Gastrocnemius medialis (tissue), 4 donors: ENCODE measurements at regions not wholly inside any gene's neighbourhood (a gene's known extent, or its start where the extent isn't known, plus 50 kb on each side); places are given as distances from the start of the nearest gene placed in this dataset.

ENCODE experiments used
- ATAC-seq, 2 donors: fragments of 150-250 bp; one replicate each; pipeline ENCODE4 v1.9.1; 2016
- DNase-seq, 2 donors: peaks; one replicate each; pipeline ENCODE4 v3.0.0-alpha.2; 2019
- H3K27ac ChIP-seq, 4 donors: fragments of 200-600 bp; sonication (generic); 1 replicate in 1 of 4; 2 replicates in 3 of 4; pipeline ENCODE4 v1.5.1; 2016 to 2018; ENCODE audit warnings: mild to moderate bottlenecking in 2 of 4, moderate library complexity in 1 of 4
- H3K27me3 ChIP-seq, 3 donors: fragments of 200-600 bp; sonication (generic) in 2 of 3; 1 replicate in 1 of 3; 2 replicates in 2 of 3; pipeline versions ENCODE4 v1.5.1 to v1.6.0; 2016 to 2019; ENCODE audit warnings: mild to moderate bottlenecking in 1 of 3, moderate library complexity in 1 of 3
- H3K36me3 ChIP-seq, 2 donors: fragments of 200-600 bp; sonication (generic) in 1 of 2; one replicate each; pipeline ENCODE4 v1.5.1; 2017 to 2018
- H3K4me1 ChIP-seq, 2 donors: fragments of 200-600 bp; sonication (generic) in 1 of 2; one replicate each; pipeline ENCODE4 v1.5.1; 2016 to 2017; ENCODE audit warnings: mild to moderate bottlenecking in 2 of 2
- H3K4me3 ChIP-seq, 4 donors: fragments of 200-600 bp; sonication (generic) in 3 of 4; 1 replicate in 1 of 4; 2 replicates in 3 of 4; pipeline ENCODE4 v1.5.1; 2016 to 2019; ENCODE audit warnings: mild to moderate bottlenecking in 2 of 4
- H3K9me3 ChIP-seq, 3 donors: fragments of 200-600 bp; sonication (generic) in 2 of 3; 1 replicate in 1 of 3; 2 replicates in 2 of 3; pipeline ENCODE4 v1.5.1; 2016 to 2019
- POLR2A ChIP-seq, 2 donors: fragments of 450-650 bp; IDR thresholded peaks; one replicate each; pipeline ENCODE4 v1.6.1; 2017; ENCODE audit warnings: antibody characterized with exemption in 2 of 2, mild to moderate bottlenecking in 2 of 2, moderate library complexity in 2 of 2
- in situ Hi-C, 4 donors: fragments of 200-750 bp; cut with MboI; loops; one replicate each; pipeline versions ENCODE4 v1.15.0 to v1.8.0; 2017; ENCODE audit warnings: low sequenced_read_pairs in 4 of 4
- intact Hi-C: fragments of 100-400 bp; cut with DNase I; formaldehyde crosslinking; loops from one replicate; pipeline ENCODE4 v1.15.1; 2023; ENCODE audit warnings: low total_unique reads
- TF ChIP-seq, protein P1 (sequence below), 5 experiments: fragments of 450-650 bp in 3 of 5; fragments of 200-600 bp in 2 of 5; sonication (generic) in 2 of 5; IDR thresholded peaks in 4 of 5; conservative IDR thresholded peaks in 1 of 5; 1 replicate in 4 of 5; 2 replicates in 1 of 5; pipeline ENCODE4 v1.5.1; 2016 to 2019; ENCODE audit warnings: antibody characterized with exemption in 5 of 5, mild to moderate bottlenecking in 3 of 5, moderate library complexity in 3 of 5

DNA sequence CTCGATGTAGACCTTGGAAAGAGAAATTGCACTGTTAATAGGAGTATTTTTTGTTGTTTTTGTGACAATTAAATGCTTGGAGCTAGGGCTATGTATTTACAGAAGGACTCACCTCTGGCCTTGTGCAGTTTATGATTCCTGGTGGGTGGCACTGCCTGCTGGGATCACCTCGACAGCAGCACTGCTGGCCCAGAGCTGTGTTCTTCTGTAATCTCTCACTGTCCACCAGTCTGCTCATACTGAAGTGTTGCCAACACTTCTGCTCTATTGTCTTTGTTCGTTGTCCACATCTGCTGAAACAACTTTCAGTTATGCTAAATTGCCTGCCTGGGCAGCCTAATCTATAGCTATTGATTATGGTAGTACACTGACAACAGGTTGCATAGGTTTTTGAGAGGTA lies 194.4 kb upstream of the ANK2 start:
- no peak for DNase-seq
- Histone ChIP-seq H3K27me3 (no peaks in the 10 kb centered on the region), H3K4me3 (no peak overlapping the region), H3K36me3 (no peaks in the 10 kb centered on the region), H3K27ac (no peak overlapping the region), H3K4me1 (peaks cover 0 to 11% of the 10 kb centered on the region in 2 donors), H3K9me3 (no peaks in the 10 kb centered on the region)
- no peak for ATAC-seq
- in situ Hi-C loops, result loop anchor here in 1 of 4 donors (10.0 kb wide), 1 partner anchor 80 kb away; no protein-coding TSS in a partner anchor
- intact Hi-C loops, result no loop called here
- TF ChIP-seq POLR2A (IDR thresholded peaks at IDR 0.05), result no peak
- TF ChIP-seq, protein P1, sequence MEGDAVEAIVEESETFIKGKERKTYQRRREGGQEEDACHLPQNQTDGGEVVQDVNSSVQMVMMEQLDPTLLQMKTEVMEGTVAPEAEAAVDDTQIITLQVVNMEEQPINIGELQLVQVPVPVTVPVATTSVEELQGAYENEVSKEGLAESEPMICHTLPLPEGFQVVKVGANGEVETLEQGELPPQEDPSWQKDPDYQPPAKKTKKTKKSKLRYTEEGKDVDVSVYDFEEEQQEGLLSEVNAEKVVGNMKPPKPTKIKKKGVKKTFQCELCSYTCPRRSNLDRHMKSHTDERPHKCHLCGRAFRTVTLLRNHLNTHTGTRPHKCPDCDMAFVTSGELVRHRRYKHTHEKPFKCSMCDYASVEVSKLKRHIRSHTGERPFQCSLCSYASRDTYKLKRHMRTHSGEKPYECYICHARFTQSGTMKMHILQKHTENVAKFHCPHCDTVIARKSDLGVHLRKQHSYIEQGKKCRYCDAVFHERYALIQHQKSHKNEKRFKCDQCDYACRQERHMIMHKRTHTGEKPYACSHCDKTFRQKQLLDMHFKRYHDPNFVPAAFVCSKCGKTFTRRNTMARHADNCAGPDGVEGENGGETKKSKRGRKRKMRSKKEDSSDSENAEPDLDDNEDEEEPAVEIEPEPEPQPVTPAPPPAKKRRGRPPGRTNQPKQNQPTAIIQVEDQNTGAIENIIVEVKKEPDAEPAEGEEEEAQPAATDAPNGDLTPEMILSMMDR (IDR thresholded peaks at IDR 0.05 in 4 of 5, conservative IDR thresholded peaks at IDR 0.05 in 1 of 5), result no peak

DNA sequence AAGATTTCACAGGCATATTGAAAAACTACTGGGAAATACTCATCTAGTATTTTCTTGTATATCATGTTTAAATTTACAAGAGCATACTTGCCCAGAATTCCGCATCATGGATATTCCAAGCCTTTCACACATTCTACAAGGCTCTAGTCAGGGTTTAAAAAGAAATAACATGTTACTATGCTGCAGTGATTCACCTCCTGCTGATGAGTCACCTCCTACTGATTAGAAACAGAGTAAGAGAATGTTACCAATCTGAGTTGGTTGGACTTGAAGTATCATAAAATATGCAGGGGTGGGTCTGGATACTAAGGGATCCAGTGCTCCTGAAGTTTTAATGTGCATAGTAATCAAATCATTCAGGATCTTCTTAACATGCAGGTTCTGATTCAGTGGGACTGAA lies 192.0 kb upstream of the ANK2 start:
- DNase-seq (no peak), ATAC-seq (peak; percentile 72 to 91)
- TF ChIP-seq, protein P1 (IDR thresholded peaks at IDR 0.05 in 4 of 5, conservative IDR thresholded peaks at IDR 0.05 in 1 of 5), result no peak
- TF ChIP-seq POLR2A (IDR thresholded peaks at IDR 0.05), result no peak
- Histone ChIP-seq H3K36me3 (no peaks in the 10 kb centered on the region), H3K4me1 (peaks cover 7 to 21% of the 10 kb centered on the region in 2 donors), H3K4me3 (no peak overlapping the region), H3K9me3 (no peaks in the 10 kb centered on the region), H3K27ac (peak overlapping the region in 2 of 4 donors; percentile 21 to 56), H3K27me3 (no peaks in the 10 kb centered on the region)
- in situ Hi-C loops (loop anchor here in 1 of 4 donors (10.0 kb wide), 1 partner anchor 77 kb away; no protein-coding TSS in a partner anchor), intact Hi-C loops (no loop called here)

DNA sequence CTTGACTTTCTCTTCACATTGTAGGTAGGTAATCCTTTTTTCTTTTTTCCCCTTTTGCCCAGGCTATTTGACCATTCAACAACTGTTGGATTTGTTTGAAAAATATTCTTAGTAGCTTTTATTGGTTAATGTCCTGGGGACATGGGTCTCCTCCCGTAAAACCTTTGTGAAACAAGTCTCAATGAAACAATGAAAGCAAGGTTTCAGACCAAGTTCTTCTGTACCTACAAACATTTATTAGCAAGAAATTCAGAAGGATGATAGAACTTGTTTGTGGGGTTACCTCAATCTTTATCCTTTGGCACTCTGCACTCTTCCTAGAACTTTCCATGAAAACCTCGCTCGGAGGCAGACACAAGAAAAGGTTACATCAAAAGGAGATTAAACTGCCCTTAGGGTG lies 190.7 kb upstream of the ANK2 start:
- Histone ChIP-seq H3K27ac (no peak overlapping the region), H3K4me1 (peaks cover 7 to 21% of the 10 kb centered on the region in 2 donors), H3K4me3 (no peak overlapping the region), H3K36me3 (no peaks in the 10 kb centered on the region), H3K9me3 (no peaks in the 10 kb centered on the region), H3K27me3 (no peaks in the 10 kb centered on the region)
- no peak for TF ChIP-seq POLR2A (IDR thresholded peaks at IDR 0.05)
- TF ChIP-seq, protein P1 (IDR thresholded peaks at IDR 0.05 in 4 of 5, conservative IDR thresholded peaks at IDR 0.05 in 1 of 5), result no peak
- intact Hi-C loops (no loop called here), in situ Hi-C loops (loop anchor here in 1 of 4 donors (10.0 kb wide), 1 partner anchor 76 kb away; no protein-coding TSS in a partner anchor)
- ATAC-seq, result no peak
- no peak for DNase-seq

DNA sequence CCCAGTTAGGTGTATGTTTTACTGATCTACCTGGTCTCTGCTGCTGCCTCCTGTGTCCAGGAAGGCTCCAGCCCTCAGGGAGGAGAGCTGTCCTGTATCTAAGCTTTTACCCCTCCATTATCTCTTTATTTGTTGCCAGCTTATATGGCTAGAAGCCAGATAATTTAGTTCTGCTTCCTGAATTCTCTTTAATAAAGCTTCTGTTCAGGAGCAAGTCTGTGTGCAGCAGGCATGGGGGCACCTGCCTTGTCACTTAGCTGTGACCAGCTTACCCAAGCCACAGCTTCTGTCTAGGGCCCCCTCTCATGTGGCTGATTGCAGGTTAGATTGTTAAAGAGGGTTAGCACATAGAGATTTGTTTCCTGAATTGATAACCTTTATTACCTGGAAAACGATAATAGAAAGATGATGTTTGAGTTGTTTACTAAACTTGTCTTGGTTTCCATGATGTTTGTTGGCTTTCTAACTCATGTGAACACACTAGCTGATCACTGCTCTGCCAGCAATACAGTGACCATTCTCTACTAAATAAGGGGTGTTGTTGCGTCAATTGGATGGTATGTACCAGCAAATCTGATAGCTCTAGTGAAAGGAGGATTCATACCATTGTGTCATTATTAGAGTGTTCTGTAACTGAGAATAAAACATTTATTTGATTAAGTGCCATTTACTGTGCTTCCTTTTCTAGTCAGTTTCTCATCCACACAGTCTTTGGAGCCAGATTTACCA lies 189.8 kb upstream of the ANK2 start:
- H3K36me3 ChIP-seq, result no peaks in the 10 kb centered on the region
- intact Hi-C loops (no loop called here), in situ Hi-C loops (loop anchor here in 1 of 4 donors (10.0 kb wide), 1 partner anchor 75 kb away; no protein-coding TSS in a partner anchor)
- no peak overlapping the region for H3K27ac ChIP-seq
- DNase-seq (no peak), ATAC-seq (no peak)
- H3K4me3 ChIP-seq, result no peak overlapping the region
- H3K27me3 ChIP-seq, result no peaks in the 10 kb centered on the region
- TF ChIP-seq POLR2A (IDR thresholded peaks at IDR 0.05), result no peak
- TF ChIP-seq, protein P1 (IDR thresholded peaks at IDR 0.05 in 4 of 5, conservative IDR thresholded peaks at IDR 0.05 in 1 of 5), result no peak
- no peaks in the 10 kb centered on the region for H3K9me3 ChIP-seq
- H3K4me1 ChIP-seq, result peaks cover 7 to 21% of the 10 kb centered on the region in 2 donors
